NT2/D1 (cell line): ENCODE measurements at regions not wholly inside any gene's neighbourhood (a gene's known extent, or its start where the extent isn't known, plus 50 kb on each side); places are given as distances from the start of the nearest gene placed in this dataset.

Experiments used
- YY1 ChIP-seq: IDR thresholded peaks from 2 replicates; pipeline ENCODE4 v1.6.1; 2011; ENCODE audit not compliant: insufficient read length, insufficient read depth
- ZNF274 ChIP-seq: IDR thresholded peaks from 2 replicates; pipeline ENCODE4 v1.6.1; 2011; ENCODE audit warnings: mild to moderate bottlenecking, low read depth, low read length

DNA sequence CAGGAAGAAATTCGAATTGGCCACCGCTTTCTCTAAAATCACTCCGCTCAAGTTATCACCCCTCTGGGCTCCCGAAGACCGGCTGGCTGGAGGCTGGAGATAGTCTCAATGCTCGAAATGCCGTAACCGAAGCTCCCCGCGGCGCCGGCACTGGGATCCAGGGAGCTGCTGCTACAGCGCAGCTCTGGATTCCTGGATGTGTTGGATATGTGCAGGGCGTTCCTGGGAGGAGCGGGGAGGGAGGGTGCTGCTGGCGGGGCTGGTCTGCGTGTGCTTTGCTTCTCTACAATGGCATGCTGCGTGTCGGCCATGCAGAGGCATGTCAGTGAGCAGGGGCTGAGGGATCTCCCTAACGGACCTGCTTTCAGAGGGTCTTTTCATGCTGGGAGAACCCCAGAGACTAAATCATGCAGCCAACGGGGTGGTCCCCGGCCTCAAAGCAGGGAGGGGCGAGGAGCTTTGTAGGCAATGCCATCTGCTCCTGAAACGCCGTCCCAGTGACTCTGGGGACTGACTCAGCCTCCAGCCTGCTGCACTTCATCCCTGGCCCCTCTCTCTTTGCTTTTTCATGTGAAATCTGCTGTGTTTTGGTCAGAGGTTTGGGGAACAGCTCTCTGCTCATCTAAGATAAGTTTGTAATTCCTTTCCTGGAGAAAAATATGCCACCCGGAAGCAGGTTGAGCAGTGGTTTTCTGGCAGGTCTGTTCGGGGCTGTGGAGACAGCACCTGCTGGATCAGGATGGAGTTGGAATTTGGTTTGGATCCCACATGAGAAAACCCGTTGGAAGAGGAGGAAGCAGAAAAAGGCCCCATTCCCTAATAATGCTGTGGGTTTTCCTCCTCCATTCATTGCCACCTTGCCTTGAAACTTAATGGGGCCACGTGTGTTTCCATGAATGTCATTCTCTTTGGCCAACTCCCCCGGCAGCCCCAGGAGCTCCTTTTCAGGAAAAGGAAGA is 311.4 kb downstream of the SEC14L1 start:
- TF ChIP-seq ZNF274 (no peak), YY1 (no peak)
